ENCODE measurements at regions not wholly inside any gene's neighbourhood (a gene's known extent, or its start where the extent isn't known, plus 50 kb on each side); places are given as distances from the start of the nearest gene placed in this dataset.

DNA sequence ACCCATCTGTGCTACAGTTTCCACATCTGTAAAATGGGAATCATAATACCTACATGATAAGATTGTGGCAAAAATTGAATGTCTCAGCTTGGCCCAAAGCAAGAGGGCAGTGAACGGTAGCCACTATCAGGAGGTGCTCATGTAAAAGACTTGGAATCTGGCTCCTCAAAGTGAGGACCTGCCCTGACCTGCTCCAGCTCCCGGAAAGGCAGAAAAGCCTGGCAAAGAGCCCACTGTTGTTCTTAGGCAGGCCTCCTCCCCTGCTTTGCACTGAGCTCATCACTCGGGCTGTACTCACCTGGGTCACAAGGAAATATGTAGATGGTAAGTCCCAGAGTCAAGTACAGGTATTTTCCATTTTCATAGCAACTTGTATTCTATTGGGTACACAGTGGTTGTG is 250.7 kb upstream of the TBL1XR1 start:
- TF ChIP-seq, protein P1, sequence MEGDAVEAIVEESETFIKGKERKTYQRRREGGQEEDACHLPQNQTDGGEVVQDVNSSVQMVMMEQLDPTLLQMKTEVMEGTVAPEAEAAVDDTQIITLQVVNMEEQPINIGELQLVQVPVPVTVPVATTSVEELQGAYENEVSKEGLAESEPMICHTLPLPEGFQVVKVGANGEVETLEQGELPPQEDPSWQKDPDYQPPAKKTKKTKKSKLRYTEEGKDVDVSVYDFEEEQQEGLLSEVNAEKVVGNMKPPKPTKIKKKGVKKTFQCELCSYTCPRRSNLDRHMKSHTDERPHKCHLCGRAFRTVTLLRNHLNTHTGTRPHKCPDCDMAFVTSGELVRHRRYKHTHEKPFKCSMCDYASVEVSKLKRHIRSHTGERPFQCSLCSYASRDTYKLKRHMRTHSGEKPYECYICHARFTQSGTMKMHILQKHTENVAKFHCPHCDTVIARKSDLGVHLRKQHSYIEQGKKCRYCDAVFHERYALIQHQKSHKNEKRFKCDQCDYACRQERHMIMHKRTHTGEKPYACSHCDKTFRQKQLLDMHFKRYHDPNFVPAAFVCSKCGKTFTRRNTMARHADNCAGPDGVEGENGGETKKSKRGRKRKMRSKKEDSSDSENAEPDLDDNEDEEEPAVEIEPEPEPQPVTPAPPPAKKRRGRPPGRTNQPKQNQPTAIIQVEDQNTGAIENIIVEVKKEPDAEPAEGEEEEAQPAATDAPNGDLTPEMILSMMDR (IDR thresholded peaks at IDR 0.05; ENCODE audit: insufficient read depth, low read depth, low read length), result no peak
- DNase-seq (ENCODE audit: low read depth), result no peak
- H3K4me3 ChIP-seq (ENCODE audit: low read depth, low read length), result no peak overlapping the region

DNA sequence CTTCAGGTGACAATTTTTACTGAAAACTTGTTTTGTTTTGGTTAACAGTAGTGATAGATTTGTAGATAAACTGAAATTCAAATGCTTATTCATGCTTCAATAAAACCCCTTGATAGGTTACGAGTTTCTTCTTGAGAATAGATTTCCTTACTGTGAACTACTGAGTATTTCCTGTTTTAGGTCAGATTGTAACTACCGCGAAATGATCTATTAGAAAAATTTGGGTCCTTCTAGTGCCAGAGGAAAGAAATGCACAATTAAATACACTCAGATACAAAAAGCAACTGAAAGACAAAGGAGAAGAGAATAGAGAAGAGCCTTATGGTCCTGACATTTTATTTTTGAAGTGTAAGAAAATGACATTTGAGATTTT is 251.7 kb upstream of the TBL1XR1 start:
- no peak for DNase-seq (ENCODE audit: low read depth)
- TF ChIP-seq, protein P1 (IDR thresholded peaks at IDR 0.05; ENCODE audit: insufficient read depth, low read depth, low read length), result no peak

DNA sequence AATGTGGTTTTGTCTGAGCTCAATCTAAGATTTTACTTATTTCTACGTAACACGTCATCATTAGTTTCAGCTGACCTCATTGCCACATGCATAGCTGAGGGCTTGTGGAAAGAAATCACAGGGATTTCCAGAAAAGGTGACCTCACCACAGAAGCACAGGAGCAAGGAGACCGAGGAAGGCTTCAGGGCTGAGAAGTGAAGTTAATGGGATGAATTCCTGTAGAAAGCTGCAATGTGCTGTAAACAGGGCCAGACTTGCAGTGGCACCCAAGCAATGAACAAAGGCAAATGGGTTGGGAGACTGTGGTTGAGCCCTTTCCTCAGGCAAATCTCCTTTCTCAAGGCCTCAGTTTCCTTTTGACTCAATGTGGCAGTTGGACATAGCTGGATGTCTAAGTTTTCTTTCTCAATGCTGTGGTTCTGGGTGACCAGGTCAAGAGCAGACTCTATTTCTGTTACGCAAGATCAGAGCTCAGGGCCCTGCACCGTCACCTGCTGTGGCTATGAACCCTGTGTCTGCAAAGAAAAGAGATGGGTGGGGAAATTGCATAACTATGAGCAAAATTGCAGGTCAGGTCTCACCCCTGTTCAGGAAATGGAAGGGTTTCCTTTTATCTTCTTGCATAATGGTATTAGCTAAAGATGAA is 252.2 kb upstream of the TBL1XR1 start:
- TF ChIP-seq, protein P1 (IDR thresholded peaks at IDR 0.05; ENCODE audit: insufficient read depth, low read depth, low read length), result no peak
- peak; percentile 49 for DNase-seq (ENCODE audit: low read depth)
- no peak overlapping the region for H3K4me3 ChIP-seq (ENCODE audit: low read depth, low read length)

More for the DNA sequence above, 251.7 kb upstream of the TBL1XR1 start:
- no peak overlapping the region for H3K4me3 ChIP-seq (ENCODE audit: low read depth, low read length)

DNA sequence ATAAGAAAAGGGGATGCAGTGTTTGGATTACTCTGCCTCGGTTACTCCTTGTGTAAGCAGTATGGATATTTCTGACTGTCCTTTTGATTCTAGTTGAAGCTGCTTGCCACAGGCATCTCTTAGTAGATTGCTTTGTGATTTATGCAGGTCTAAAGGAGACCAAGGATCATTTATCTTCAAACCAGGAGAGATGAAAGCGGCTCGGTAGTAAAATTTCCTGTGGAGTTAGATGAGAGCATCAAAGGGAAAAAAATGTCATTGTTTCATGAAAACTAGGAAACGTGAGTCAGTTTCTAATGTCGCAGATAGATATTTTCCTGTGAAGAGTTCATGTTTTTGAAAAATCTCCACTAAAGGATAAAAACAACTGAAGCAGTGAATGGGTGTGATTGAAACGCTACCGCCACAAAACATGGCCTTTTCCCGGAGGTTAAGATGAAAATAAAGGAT is 254.0 kb upstream of the TBL1XR1 start:
- TF ChIP-seq, protein P1 (IDR thresholded peaks at IDR 0.05; ENCODE audit: insufficient read depth, low read depth, low read length), result no peak
- DNase-seq (ENCODE audit: low read depth), result no peak
- H3K4me3 ChIP-seq (ENCODE audit: low read depth, low read length), result no peak overlapping the region

DNA sequence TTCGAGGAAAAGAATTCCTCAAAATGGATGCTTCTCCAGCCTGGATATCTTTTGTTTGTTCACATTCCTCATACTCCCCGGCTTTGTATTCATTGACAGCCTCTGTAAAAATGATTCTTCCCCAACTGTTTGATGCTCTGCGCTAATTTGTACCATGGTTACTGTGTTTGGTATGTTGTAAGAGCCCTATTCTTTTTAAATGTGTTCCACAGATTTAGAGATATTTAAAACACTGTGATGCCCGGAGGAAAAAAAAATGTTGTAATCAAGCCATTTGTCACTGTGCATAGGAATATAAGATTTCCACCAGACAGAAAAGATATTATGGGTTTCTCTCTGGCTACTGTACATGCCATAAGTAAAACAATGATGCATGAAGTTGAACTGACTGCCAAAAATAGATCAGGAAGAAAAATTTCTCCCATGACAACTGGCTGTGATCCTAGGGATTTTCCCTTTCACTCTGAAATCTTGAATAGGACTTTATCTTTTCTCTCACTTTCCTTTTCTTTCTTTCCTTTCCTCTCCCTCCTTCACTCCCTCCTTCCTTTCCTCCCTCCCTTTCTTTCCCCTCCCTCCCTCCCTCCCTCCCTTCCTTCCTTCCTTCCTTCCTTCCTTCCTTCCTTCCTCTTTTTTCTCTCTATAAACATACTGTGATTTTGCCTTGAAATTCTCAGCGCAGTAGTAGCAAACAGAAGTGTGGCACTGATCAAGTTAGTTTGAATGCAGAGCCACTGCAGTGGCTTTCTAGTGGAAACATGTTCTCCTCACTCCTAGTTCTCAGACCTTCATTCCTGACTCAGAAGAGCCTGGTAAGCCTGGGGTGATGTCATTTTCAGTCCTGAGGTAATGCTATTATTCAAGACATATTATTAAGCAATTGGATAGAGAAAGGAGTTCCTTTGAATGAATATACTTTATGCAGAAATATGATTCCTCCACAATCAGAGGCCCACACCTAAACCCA is 254.9 kb upstream of the TBL1XR1 start:
- peak; percentile 83 for DNase-seq (ENCODE audit: low read depth)
- H3K4me3 ChIP-seq (ENCODE audit: low read depth, low read length), result no peak overlapping the region
- TF ChIP-seq, protein P1 (IDR thresholded peaks at IDR 0.05; ENCODE audit: insufficient read depth, low read depth, low read length), result no peak

DNA sequence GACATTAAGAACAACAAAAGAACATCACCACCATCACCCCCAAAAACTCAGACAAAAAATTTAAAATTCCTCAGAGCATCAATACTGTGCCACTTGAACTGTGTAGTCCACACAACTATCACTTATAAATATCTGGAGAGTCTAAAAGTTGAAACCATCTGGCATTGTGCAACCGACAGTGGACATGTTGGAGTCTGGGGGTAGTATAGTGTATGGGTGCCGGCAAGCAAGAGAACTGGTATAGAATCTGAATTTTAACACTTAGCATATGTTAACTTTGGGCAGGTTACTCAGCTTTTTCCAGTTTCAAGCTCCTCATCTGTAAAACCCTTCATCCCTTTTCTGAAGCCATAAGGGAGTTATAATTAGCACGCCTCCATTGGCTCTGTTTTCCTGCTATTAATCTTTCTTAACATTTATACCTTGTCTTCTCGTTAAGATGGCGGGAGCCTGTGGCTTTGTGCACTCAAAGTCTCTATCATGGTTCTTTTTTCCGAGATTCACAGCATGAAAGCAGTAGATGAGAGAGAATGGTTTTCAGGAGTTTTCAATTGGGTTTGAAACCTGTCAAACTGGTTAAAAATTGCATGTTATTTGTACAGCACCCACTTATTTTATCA is 255.7 kb upstream of the TBL1XR1 start:
- no peak for DNase-seq (ENCODE audit: low read depth)
- TF ChIP-seq, protein P1 (IDR thresholded peaks at IDR 0.05; ENCODE audit: insufficient read depth, low read depth, low read length), result no peak
- H3K4me3 ChIP-seq (ENCODE audit: low read depth, low read length), result no peak overlapping the region
